GM21423 (cell line): ENCODE measurements at regions not wholly inside any gene's neighbourhood (a gene's known extent, or its start where the extent isn't known, plus 50 kb on each side); places are given as distances from the start of the nearest gene placed in this dataset.

Experiments used
- ATAC-seq: cut with Tn5 transposase; IDR thresholded peaks from one replicate; pipeline ENCODE4 v1.9.1; 2021; ENCODE audit warnings: mild to moderate bottlenecking, moderate library complexity; ENCODE audit not compliant: unreplicated experiment

DNA sequence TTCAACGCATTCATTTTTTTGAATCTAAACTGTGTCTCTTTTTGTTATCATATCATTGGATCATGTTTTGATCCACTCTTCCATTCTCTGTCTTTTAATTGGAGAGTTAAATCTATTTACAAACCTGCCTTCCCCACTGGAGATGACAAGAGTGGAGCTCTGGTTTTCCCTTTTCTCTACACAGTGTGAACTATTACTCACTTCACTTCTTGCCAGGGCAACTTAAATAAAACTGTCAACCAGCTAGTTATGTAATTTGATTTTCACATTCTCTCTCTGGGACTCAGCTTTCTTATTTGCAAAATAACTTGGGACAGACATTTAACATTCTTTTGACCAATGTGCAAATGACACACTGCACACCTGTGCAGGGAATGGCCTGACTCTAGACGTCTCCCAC is 230.8 kb upstream of the CST7 start:
- no peak for ATAC-seq

DNA sequence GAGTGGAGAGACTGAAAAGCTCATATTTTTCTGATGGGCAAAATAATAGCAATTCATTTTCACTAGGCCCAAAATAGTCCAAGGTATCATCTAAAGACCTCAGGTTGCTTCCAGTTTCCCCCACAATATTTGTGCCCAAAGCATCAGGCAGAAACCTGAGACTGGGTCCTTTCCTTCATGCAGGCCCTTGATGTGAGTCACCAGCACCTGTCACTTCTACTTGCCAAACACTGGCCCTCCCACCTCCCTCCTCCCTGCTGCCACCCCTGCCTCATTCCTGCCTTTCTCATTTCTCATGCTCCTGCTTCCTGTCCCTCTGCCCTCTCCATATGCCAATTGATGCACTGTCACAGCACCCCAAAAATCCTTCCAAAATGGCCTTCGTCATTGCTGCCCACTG is 230.4 kb upstream of the CST7 start:
- no peak for ATAC-seq

DNA sequence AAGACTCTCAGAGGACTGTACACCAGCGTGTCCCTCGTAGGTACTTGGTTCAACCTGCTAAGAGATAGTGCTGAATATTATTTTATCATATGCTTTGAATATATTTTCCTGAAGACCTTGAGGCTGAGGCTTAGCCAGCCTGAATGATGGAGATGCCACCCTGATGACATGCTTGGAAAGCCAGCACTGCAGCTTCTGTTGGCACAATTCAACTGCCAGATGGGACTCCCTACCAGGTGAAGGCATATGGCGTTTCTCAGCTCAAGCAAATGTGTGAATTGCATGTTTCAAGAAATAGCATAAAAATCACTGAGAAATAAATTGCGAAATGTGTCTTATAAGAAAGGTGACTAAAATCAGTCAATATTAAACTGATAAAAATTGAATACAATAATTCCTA is 228.1 kb upstream of the CST7 start:
- no peak for ATAC-seq

DNA sequence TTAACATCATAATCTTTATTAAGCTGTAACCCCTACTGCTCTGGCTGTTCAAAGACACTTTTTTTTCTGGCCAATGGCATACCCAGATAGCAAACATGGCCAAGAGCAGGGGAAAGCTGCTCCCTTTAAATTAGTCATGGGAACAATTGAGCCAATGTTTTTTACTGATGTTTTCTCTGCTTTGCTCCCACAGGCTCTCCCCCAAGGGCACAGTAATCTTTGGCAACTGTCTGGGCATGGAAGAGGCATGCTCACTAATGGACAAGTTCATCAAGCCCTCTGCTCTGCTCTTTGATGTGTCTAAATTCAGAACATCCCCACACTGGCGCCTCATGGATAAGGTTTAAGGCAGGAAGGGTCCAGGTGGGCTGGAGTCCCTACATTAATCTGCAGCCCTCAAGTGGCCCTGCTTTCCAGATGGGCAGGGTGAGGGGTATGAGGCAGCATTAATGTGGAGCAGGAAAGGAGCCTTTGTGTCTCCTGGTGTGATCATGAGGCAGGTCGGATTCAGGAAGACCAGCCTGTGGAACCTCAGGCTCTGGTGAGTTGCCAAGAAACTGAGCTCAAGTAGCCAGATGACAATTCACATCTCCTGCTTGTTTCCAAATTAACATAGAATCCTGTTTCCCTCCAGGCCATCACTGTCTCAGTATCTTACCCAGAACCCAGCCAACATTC is 227.0 kb upstream of the CST7 start:
- ATAC-seq: no peak

DNA sequence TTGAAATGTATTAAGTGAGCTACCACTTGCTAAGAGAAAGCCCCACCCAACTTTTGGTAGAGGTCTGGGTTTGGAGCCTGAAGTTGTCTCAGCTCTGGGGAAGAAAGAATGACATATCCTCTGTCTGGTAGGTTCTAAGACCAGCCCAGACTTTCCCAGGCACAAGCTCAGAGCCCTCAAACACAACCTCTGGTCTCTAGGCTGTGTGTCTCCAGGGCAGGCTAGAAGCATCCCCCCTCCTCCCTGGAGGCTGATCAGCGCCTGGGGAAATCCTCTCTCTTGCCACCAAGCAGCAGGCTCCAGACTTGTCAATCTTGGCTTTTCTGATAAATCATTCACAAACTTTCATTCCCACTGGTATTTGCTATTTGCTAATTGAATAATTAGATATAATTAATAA is 226.5 kb upstream of the CST7 start:
- no peak for ATAC-seq

DNA sequence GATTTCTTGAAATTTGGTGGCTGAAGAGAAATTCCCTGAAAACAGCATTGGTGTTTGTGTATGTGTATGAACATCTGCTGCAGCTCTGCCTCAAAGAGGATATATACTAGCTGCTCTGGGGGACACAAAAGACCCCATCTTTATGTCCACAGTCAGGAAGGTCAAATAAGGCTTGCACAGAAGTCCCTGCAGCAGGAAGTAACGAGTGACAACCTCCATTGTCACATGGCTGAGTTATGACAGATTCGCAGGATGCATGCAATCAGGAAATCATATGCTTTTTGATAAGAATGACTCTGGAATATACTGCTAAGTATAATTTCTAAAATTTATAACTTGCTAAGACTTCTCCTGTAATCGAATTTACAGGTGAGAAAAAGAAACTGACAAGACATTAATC is 225.9 kb upstream of the CST7 start:
- ATAC-seq: no peak

DNA sequence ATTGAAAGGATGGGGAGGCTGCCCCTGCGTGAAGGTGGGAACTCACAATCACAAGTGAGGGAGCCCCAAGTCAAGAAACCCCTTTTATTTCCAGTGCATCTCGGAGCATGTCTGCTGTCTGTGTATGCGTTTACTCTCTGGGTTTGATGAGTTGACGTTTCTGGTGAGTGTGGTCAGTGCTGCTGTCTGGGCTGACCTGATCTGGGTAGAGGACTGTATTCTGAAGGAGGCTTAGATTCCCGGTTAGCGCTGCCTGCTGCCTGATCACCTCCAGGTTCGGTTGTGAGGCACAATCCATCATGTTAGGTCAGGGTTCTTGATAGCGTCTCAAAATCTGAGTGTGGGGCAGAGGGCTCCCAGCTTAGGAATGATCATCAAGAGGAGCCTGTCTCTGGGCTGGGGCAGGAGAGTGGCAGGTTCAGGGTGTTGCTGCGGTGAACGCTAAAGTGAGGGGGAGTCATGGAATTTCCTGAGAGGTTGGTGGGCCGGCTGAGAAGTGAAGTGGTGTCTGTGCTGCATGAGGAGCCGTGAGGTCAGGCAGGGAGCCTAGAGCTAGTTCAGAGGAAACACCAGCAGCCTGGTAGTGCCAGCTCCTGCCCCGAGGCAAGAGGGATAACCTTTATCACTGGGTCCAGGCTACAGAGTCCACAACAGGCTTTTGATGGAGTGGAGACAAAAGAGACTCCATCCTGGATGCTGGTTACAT is 225.3 kb upstream of the CST7 start:
- ATAC-seq: no peak

DNA sequence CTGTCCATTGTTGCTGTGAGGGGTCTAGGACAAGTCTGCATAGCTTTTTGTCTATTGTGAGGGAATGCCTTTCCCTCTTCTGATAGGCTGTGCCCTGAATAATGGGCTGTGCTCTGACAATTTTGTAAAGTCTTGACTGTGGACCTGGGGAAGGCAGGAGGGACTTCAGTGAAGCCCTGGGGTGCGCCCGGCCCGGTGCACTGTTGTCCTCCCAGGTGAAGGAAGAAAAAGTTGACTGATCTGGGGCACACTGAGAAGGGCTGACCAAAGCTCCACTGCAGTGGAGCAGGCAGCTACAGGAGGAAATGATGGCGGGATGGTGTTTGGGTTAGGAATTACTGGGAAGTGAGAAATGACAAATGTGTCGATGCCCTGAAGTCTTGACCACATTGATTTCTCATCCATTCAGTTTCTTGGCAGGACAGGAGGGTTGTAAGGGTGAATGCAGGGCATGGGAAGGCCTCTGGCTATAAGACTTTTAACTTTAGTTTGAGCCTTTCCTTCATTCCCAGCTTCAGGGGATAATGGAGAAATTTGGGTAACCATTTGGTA is 224.0 kb upstream of the CST7 start:
- no peak for ATAC-seq

DNA sequence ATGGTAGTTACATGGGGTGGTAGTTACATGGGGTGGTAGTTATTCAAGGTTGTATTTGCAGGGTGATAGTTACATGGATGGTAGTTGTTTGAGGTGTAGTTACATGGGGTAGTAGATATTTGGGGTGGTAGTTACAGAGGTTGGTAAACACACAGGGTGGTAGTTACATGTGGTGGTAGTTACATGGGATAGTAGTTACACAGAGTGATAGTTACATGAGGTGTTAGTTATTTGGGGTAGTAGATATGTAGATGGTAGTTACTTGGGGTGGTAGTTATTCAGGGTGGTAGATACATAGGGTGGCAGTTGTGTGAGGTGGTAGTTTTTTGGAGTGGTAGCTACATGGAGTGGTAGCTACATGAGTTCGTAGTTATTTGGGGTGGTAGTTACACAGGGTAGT is 221.3 kb upstream of the CST7 start:
- ATAC-seq: no peak

DNA sequence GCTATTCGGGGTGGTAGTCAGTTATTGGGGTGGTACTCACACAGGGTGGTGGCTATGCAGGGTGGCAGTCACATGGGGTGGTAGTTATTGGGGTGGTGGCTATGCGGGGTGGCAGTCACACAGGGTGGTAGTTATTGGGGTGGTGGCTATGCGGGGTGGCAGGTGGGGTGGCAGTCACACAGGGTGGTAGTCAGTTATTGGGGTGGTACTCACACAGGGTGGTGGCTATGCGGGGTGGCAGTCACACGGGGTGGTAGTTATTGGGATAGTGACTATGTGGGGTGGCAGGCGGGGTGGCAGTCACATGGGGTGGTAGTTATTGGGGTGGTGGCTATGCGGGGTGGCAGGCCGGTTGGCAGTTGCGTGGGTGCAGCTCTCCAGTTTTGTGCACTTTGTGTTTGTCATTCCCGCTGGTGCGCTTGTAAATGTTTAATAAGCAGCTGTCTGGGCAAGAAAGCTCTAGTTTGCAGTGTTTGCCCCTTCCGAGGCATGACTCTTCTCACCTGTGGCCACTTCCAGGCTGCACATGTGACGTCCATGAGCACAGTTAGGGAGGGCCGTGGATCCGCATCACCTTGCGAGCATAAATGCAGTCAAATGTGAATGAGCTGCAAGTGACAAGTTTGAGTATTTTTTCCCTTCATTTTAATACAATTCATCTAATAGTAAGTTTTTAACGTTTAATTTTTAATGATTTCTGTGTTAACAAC is 219.0 kb upstream of the CST7 start:
- ATAC-seq: no peak

DNA sequence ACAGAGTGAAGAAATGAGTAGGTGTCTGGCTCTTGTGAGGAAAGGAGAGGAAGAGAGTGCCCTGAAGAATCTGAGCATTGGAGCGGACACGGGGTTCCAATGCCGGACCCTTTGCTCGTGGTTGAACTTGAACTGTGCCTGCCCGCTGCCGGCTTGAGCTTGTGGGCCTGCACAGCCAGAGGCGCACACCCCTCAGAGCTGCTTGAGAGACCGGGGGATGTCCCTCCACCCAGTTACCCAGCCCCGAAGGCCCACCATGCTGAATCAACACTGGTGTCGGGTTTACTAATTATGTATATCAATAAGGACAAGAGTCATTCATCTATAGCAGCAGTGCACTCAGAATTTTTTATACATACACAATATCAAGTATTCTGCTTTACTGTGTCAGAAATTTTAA is 218.3 kb upstream of the CST7 start:
- no peak for ATAC-seq

DNA sequence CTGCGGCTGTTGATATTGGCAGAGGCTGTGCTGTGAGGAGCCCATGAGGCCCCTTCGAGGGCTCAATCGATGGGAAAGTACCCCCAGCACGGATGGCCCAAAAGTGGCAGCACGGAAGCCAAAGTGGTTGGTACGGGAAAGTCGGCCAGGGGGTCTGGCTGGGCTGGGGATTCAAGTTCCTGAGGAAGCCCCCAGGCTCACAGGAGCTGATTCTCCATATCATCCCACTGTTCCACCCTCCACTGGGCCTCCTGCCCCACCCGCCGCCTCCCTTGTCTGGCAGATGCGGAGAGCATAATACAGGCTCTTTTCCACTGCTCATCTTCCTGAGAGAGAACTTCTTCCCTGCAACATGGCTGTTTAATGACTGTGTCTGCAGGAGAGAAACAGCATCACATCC is 217.8 kb upstream of the CST7 start:
- no peak for ATAC-seq

DNA sequence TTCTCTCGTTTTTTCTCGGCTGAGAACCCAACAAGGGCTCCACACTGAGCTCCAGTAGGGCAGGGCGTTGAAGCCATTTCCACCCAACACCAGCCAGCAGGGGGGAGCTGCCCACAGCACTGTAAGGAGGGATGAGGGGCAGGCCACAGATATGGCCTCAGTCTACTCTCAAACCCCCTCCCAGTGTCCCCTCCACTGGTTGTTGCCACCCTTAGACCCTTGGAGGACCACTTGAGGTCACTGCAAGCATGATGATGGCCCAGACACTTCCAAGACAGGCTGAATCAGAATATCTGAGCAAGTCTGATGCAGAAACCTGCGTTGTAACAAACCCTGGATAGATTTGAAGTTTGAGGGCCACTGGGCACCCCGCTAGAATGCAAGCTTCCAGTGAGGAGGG is 217.0 kb upstream of the CST7 start:
- ATAC-seq: no peak

DNA sequence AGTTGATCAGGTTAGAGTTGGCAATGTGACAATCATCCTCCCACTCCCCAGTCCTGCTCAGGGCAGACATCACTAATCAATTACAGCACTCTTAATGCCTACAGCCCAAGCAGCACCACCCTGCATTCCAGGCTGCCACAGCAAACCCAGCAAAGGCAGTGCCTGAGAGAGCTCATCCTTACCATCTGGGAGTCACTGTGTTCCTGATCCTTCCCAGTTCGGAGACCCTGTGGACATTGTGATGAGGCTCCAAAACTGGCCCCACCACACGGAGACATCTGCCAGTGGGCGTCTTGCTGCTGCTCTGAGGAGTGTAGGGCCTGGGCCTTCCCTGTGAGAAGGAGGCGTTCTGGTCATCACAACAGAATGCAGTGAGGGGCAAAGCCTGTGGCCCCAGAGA is 216.5 kb upstream of the CST7 start:
- ATAC-seq: no peak

DNA sequence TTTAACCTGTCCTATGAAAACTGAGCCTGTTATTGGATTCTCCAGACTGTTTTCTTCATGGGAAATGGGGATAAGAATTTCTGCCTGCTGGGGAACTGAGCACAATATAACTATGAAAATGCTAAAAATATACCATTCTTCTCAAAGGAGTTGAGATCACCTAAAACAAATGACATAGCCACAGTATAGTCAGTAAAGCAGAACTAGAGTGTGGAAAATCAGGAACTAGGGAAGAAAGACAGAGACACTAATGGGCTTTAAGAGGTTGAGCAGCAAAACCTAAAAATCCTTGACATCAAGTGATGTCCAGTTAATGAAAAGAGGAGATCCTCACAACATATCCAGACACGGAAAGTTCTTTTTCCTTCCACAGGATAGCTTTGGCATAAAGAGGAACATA is 215.7 kb upstream of the CST7 start:
- ATAC-seq: no peak

DNA sequence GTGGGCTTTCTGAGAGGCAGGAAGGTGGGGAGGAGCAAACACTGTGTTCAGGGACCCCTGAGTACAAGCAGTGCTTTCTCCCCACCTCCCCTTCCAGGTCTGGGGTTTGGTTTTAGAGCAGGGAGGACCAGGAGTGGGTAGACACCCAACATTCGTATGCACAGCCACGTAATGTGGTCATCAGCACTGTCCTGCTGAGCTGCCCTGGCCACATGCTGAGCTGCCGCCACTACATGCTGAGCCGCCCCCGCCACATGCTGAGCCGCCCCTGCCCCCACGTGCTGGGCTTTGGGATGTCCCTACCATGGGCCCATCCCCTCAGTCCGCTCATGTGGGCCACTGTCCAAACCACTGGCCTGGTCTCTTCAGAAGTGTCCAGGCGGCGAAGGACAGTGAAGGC is 214.9 kb upstream of the CST7 start:
- no peak for ATAC-seq

DNA sequence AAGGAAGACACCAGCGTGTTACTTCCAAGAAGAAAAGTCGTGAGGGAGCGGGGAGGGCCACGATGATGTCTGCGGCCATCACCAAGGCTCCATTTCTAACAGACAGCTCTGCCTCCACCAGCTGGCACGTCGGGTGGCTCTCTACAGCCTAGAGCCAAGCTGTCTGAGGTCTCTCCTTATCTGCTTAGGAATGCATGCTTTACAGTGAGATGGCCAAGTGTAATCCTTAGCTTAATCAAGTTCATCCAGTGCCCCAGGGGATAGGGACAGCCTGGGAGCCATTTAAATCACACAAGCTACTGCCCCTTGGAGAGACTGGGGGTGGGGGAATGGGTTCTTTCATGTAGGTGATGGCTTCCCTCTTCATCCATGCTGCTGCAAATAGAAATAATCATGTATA is 213.8 kb upstream of the CST7 start:
- no peak for ATAC-seq

DNA sequence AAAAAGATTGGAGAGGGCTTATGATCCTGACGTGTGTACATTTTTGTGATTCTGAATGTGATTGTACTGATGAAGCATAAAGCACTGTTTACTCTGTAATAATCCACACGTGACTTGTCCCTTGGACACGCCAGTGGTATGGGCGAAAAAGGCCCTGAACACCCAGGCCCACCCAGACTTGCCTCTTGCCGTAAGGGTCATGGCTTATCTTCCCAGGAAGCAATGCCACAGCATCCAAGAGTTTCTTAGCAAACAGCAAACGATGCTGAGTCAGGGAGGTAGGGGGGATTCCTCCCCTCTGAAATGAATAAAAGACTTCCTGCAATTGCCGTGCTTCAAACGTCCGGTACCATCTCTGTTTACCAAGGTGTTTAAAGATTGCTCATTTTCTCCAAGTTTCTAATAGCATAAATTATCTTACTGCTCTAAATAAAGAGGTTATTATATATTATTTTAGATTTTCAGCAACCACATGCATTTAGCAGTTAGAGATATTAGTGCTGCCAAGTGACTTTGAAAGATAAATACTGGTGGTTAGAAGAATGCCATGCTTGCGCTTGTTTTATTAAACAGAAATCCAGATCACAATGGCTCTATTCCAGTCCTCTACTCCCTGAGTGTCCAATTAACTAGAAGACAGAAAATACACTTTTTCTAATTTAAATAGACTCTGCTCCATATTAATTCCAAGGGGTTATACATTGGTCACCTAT is 212.8 kb upstream of the CST7 start:
- no peak for ATAC-seq

DNA sequence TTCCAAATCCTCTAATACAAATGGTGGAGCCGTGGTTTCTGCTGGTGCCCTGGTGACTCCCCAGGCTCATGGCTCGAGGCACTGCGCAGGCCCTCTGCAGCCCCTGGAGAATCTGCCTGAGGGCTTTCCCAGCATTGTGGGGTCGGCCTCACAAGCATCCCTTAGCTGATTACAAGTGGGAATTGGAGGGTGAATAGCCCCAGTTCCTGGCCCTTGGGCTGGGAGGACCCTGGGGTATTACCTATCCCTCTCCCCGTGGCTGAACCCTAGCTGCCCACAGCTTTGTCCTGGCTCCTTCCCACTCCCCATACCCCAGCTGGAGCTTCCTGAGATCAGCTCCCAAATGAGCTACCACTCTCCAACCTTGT is 212.2 kb upstream of the CST7 start:
- ATAC-seq: no peak

DNA sequence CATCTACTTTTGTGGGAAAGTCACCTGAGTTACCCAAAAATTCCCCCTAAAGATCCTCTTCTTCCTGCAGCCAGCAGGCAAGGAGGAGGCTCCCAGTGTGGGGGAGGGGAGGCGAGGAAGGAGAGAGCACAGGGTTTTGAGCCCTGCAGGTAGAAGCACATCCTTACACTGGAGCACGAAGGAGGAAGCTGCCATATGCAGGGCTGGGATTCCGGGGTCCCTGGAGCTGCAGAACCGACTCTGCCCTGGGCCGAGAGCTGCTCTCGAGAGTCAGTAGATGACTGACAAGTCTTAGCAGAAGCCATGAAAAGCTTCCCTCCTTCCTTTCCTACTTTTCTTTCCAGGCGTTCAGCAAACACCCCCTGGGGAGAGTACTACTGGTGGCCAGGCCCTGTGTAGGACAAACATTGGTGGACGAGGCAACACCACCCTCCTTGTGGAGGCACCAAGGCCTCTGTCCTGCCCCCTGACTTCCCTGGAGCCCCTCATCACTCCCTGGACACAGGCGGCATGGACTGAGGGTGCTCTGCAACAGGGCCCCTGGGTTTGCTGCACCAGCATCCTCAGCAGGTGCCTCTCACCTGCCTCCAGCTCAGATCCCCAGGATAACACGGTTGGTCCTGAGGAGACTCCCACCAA is 211.7 kb upstream of the CST7 start:
- no peak for ATAC-seq
